ENCODE measurements at regions not wholly inside any gene's neighbourhood (a gene's known extent, or its start where the extent isn't known, plus 50 kb on each side); places are given as distances from the start of the nearest gene placed in this dataset.

DNA sequence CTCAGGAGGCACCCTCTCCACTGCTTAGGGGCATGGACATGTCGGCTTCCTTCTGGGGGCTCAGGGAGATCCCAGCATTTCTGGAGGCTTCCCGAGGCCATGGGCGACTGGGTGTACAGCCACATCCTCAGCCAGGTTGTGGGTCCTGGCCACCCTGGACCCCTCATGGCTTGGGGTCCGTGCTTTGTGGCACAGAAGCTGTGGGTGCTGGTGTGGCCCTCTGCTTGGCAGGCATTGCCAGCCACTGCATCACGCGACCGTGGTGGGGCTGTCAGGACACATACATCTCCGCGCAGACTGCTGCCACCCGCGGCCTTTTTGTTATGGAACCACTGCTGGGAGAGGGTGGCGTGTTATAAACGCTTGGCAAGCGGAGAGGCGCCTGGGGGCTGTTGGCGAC lies 1174.9 kb downstream of the BRD1 start:
- TF ChIP-seq EZH2 (IDR thresholded peaks at IDR 0.05; ENCODE audit: insufficient read depth, poor library complexity, severe bottlenecking) (no peak), EZH2phosphoT487 (IDR thresholded peaks at IDR 0.05; ENCODE audit: insufficient read depth, low read depth) (no peak)
- Histone ChIP-seq H3K4me2 (ENCODE audit: unreplicated experiment) (no peak overlapping the region), H3K4me3 (no peak overlapping the region), H3K9me3 (ENCODE audit: low read depth) (no peaks in the 10 kb centered on the region), H3F3A (ENCODE audit: insufficient read depth) (no peaks in the 10 kb centered on the region), H3K79me2 (ENCODE audit: insufficient read depth) (no peaks in the 10 kb centered on the region), H3K9me2 (ENCODE audit: insufficient read depth) (no peaks in the 10 kb centered on the region), H2AFZ (no peak overlapping the region), H4K20me1 (ENCODE audit: insufficient read depth) (no peaks in the 10 kb centered on the region), H3K9ac (no peak overlapping the region), H3K27me3 (replicated peaks; ENCODE audit: insufficient read depth) (no peaks in the 10 kb centered on the region), H3K4me1 (ENCODE audit: insufficient read depth) (no peaks in the 10 kb centered on the region), H3K36me3 (ENCODE audit: low read depth) (no peaks in the 10 kb centered on the region), H3K27ac (no peak overlapping the region)
- 72 to 82% methylated on average over 13 to 16 of the region's 16 CpGs for WGBS, 2 experiments (ENCODE audit: low coverage in 1 of 2, low lambda C conversion rate in 2 of 2, missing lambda C conversion rate in 2 of 2)
- in situ Hi-C loops (cut with MboI), result no loop called here
- DNase-seq, result no peak

DNA sequence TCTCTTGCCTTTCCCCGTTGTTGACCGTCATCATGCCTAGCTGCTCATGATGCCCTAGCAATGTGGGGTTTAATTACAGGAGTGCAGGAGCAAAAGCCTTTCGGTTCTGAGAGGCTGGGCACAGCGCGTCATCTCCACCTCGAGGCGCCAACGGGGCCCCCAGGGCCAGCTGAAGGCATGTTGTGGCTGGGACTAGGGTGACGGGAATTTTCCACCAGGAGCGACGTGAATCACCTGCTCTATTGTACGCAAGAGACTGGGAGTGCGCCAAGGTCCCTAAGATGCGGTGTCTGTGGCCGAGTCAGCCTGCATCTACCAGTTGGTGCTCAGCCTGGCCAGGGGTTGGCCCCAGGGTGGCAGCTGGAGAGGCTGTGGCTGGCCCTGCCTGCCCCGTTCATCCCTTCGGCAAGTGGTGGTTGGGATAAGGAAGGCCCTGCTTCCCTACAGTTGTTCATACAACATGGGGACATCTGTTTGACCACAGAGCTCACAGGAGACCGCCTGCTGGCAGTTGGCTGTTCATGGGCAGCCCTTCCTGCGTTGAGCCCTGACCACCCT lies 1175.6 kb downstream of the BRD1 start:
- H3K4me3 ChIP-seq, result no peak overlapping the region

DNA sequence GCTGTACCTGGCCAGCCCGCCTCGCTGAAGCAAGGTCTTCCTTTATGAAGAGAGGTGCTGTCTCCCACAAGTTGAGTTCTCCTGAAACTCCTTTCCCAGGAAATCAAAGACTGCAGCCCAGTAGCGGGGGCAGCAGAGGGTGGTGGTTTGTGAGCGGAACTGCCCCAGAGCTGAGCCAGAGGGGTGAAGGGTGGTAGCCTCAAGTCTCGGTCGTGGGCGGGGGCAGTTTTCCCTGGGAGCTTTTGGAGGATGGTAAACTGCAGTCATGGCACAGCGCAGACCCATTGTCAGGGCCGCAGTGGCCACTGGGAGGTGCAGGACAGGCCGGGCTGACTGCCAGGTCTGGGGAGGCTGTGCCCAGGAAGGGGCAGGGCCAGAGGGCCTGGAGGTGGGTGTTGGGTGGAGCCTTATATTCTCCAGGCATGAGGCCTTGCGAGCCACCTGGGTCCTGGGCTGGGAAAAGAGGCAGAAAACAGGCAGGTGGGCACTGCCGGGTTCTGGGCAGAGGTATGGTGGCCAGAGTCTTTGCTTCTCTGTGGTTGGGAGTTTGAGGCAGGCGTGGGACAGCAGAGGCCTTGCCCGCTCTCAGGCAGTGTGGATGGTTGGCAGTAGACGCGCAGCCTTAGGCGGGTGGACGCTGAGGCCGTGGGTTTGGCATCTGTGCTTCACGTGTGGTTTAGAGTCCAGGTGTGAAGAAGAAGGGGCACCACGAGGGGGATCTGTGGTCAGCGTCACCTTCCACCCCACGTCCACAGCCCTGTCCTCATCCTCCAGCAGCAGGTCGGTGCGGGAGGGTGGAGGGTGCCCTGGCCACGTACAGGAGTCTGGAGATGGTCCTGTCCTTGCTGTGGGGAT lies 1176.4 kb downstream of the BRD1 start:
- Histone ChIP-seq H3K27ac (no peak overlapping the region), H3K36me3 (ENCODE audit: low read depth) (no peaks in the 10 kb centered on the region), H4K20me1 (ENCODE audit: insufficient read depth) (no peaks in the 10 kb centered on the region), H3K4me1 (ENCODE audit: insufficient read depth) (no peaks in the 10 kb centered on the region), H3K4me2 (ENCODE audit: unreplicated experiment) (no peak overlapping the region), H3F3A (ENCODE audit: insufficient read depth) (no peaks in the 10 kb centered on the region), H3K27me3 (replicated peaks; ENCODE audit: insufficient read depth) (no peaks in the 10 kb centered on the region), H2AFZ (no peak overlapping the region), H3K9me2 (ENCODE audit: insufficient read depth) (no peaks in the 10 kb centered on the region), H3K9me3 (ENCODE audit: low read depth) (no peaks in the 10 kb centered on the region), H3K4me3 (no peak overlapping the region), H3K9ac (no peak overlapping the region), H3K79me2 (ENCODE audit: insufficient read depth) (no peaks in the 10 kb centered on the region)
- in situ Hi-C loops (cut with MboI), result no loop called here
- DNase-seq, result no peak
- WGBS, 2 experiments (ENCODE audit: low coverage in 1 of 2, low lambda C conversion rate in 2 of 2, missing lambda C conversion rate in 2 of 2), result 78 to 79% methylated on average over 26 of the region's 26 CpGs
- TF ChIP-seq EZH2 (IDR thresholded peaks at IDR 0.05; ENCODE audit: insufficient read depth, poor library complexity, severe bottlenecking), result no peak
- TF ChIP-seq EZH2phosphoT487 (IDR thresholded peaks at IDR 0.05; ENCODE audit: insufficient read depth, low read depth), result no peak

More for the DNA sequence above, 1175.6 kb downstream of the BRD1 start:
- no peaks in the 10 kb centered on the region for H3K36me3 ChIP-seq (ENCODE audit: low read depth)
- no peaks in the 10 kb centered on the region for H4K20me1 ChIP-seq (ENCODE audit: insufficient read depth)
- no peaks in the 10 kb centered on the region for H3K27me3 ChIP-seq (replicated peaks; ENCODE audit: insufficient read depth)
- in situ Hi-C loops (cut with MboI), result no loop called here
- H3K4me2 ChIP-seq (ENCODE audit: unreplicated experiment), result no peak overlapping the region
- no peak overlapping the region for H3K9ac ChIP-seq
- H3K4me1 ChIP-seq (ENCODE audit: insufficient read depth), result no peaks in the 10 kb centered on the region
- H3K9me2 ChIP-seq (ENCODE audit: insufficient read depth), result no peaks in the 10 kb centered on the region
- H3K79me2 ChIP-seq (ENCODE audit: insufficient read depth), result no peaks in the 10 kb centered on the region
- H3F3A ChIP-seq (ENCODE audit: insufficient read depth), result no peaks in the 10 kb centered on the region
- no peak overlapping the region for H3K27ac ChIP-seq
- 80 to 85% methylated on average over 19 of the region's 19 CpGs for WGBS, 2 experiments (ENCODE audit: low coverage in 1 of 2, low lambda C conversion rate in 2 of 2, missing lambda C conversion rate in 2 of 2)
- DNase-seq, result no peak
- TF ChIP-seq EZH2phosphoT487 (IDR thresholded peaks at IDR 0.05; ENCODE audit: insufficient read depth, low read depth) (no peak), EZH2 (IDR thresholded peaks at IDR 0.05; ENCODE audit: insufficient read depth, poor library complexity, severe bottlenecking) (no peak)
- no peaks in the 10 kb centered on the region for H3K9me3 ChIP-seq (ENCODE audit: low read depth)
- no peak overlapping the region for H2AFZ ChIP-seq

GRCh38 chr22:48650323-48651035 lies 1177.2 kb downstream of the BRD1 start:
- Histone ChIP-seq H4K20me1 (ENCODE audit: insufficient read depth) (no peaks in the 10 kb centered on the region), H3K79me2 (ENCODE audit: insufficient read depth) (no peaks in the 10 kb centered on the region), H3K9me3 (ENCODE audit: low read depth) (no peaks in the 10 kb centered on the region), H3K9me2 (ENCODE audit: insufficient read depth) (no peaks in the 10 kb centered on the region), H3K9ac (no peak overlapping the region), H2AFZ (no peak overlapping the region), H3F3A (ENCODE audit: insufficient read depth) (no peaks in the 10 kb centered on the region), H3K4me1 (ENCODE audit: insufficient read depth) (no peaks in the 10 kb centered on the region), H3K27me3 (replicated peaks; ENCODE audit: insufficient read depth) (no peaks in the 10 kb centered on the region), H3K4me2 (ENCODE audit: unreplicated experiment) (no peak overlapping the region), H3K4me3 (no peak overlapping the region), H3K36me3 (ENCODE audit: low read depth) (no peaks in the 10 kb centered on the region), H3K27ac (no peak overlapping the region)
- in situ Hi-C loops (cut with MboI), result no loop called here
- no peak for DNase-seq
- 71 to 74% methylated on average over 16 to 17 of the region's 17 CpGs for WGBS, 2 experiments (ENCODE audit: low coverage in 1 of 2, low lambda C conversion rate in 2 of 2, missing lambda C conversion rate in 2 of 2)
- TF ChIP-seq EZH2 (IDR thresholded peaks at IDR 0.05; ENCODE audit: insufficient read depth, poor library complexity, severe bottlenecking), result no peak
